HL-60 (cell line): ENCODE measurements at regions not wholly inside any gene's neighbourhood (a gene's known extent, or its start where the extent isn't known, plus 50 kb on each side); places are given as distances from the start of the nearest gene placed in this dataset.
"Not testable (repeated sequence)": the region's sequence is repeated elsewhere in the genome, so short reads cannot be mapped to it uniquely, and the experiment has no call there.

Source experiments
- DNase-seq, 2 experiments: peaks; one replicate each; pipeline ENCODE4 v3.0.0-alpha.2; 2010 to 2020; ENCODE audit warnings: low read depth in 1 of 2, low spot score in 1 of 2
- H3K27ac ChIP-seq: fragments of 250-450 bp; sonication (Bioruptor Pico); replicated peaks from 2 replicates; pipeline ENCODE4 v1.5.1; 2020; ENCODE audit warnings: mild to moderate bottlenecking, moderate library complexity
- H3K27me3 ChIP-seq: fragments of 250-450 bp; sonication (Bioruptor Pico); 2 replicates; pipeline ENCODE4 v1.5.1; 2021; ENCODE audit warnings: mild to moderate bottlenecking, moderate library complexity; ENCODE audit not compliant: insufficient read depth, poor library complexity, severe bottlenecking
- H3K4me3 ChIP-seq: replicated peaks from 2 replicates; pipeline ENCODE4 v1.5.1; 2011; ENCODE audit warnings: mild to moderate bottlenecking, control low read depth, low read length; ENCODE audit not compliant: insufficient read depth
- CTCF ChIP-seq: IDR thresholded peaks from one replicate; pipeline ENCODE4 v1.5.1; 2011; ENCODE audit warnings: low read length, control low read depth, inconsistent platforms; ENCODE audit not compliant: insufficient read depth
- GABPA ChIP-seq: IDR thresholded peaks from 2 replicates; pipeline ENCODE4 v1.6.1; 2012; ENCODE audit warnings: low read depth
- POLR2AphosphoS5 ChIP-seq: IDR thresholded peaks from 2 replicates; pipeline ENCODE4 v1.6.1; 2012; ENCODE audit warnings: low read depth
- REST ChIP-seq: IDR thresholded peaks from 2 replicates; pipeline ENCODE4 v1.6.1; 2012; ENCODE audit warnings: low read depth; ENCODE audit not compliant: insufficient replicate concordance
- SPI1 ChIP-seq: IDR thresholded peaks from 2 replicates; pipeline ENCODE4 v1.6.1; 2012; ENCODE audit warnings: low read depth, mild to moderate bottlenecking, borderline replicate concordance

- peaks cover 3% of the 10 kb centered on the region for H3K27me3 ChIP-seq
- no peak for DNase-seq
- no peak overlapping the region for H3K4me3 ChIP-seq
These were observed 532.8 kb downstream of the XYLT1 start for GRCh38 chr16:16938009-16938408.

GRCh38 chr16:16938980-16939379 lies 531.8 kb downstream of the XYLT1 start:
- Histone ChIP-seq H3K4me3 (no peak overlapping the region), H3K27ac (no peak overlapping the region), H3K27me3 (peaks cover 3% of the 10 kb centered on the region)
- TF ChIP-seq GABPA (no peak), POLR2AphosphoS5 (no peak), REST (no peak), CTCF (no peak), SPI1 (no peak)
- no peak for DNase-seq

More at GRCh38 chr16:16938009-16938408, 532.8 kb downstream of the XYLT1 start:
- H3K27ac ChIP-seq: no peak overlapping the region
- TF ChIP-seq CTCF (no peak), REST (no peak), POLR2AphosphoS5 (no peak), SPI1 (no peak), GABPA (no peak)

GRCh38 chr16:16940351-16940750 lies 530.4 kb downstream of the XYLT1 start:
- Histone ChIP-seq H3K27me3 (peaks cover 3% of the 10 kb centered on the region), H3K4me3 (no peak overlapping the region), H3K27ac (no peak overlapping the region)
- TF ChIP-seq POLR2AphosphoS5 (no peak), REST (no peak), CTCF (no peak), SPI1 (no peak), GABPA (no peak)
- DNase-seq: no peak

GRCh38 chr16:16942849-16943248 lies 527.9 kb downstream of the XYLT1 start:
- H3K4me3 ChIP-seq, H3K27me3 ChIP-seq, DNase-seq, H3K27ac ChIP-seq: not testable (repeated sequence)
